Kidney (tissue), 13 donors: ENCODE measurements at regions not wholly inside any gene's neighbourhood (a gene's known extent, or its start where the extent isn't known, plus 50 kb on each side); places are given as distances from the start of the nearest gene placed in this dataset.

Experiments used
- DNase-seq, 5 donors: peaks; one replicate each; pipeline ENCODE4 v3.0.0-alpha.2; 2013 to 2020
- FAIRE-seq: peaks from 2 replicates; lab custom pipeline; 2012; peaks lifted over from hg19 to GRCh38; lab: Jason Lieb, UNC
- H3K27ac ChIP-seq, 2 donors: one replicate each; pipeline ENCODE4 v1.7.0; 2013; ENCODE audit warnings: low read depth in 2 of 2, low read length in 2 of 2, inconsistent platforms in 1 of 2
- H3K27me3 ChIP-seq: one replicate; pipeline ENCODE4 v1.7.1; 2013; ENCODE audit warnings: low read length, inconsistent platforms; ENCODE audit not compliant: control insufficient read depth, insufficient read depth
- H3K36me3 ChIP-seq, 3 donors: one replicate each; pipeline versions ENCODE4 v1.7.0 to v1.7.1; 2013; ENCODE audit warnings: low read length in 3 of 3, control low read depth in 1 of 3, inconsistent platforms in 1 of 3; ENCODE audit not compliant: insufficient read depth in 3 of 3, control insufficient read depth in 2 of 3
- H3K4me1 ChIP-seq, 3 donors: one replicate each; pipeline versions ENCODE4 v1.7.0 to v1.7.1; 2013; ENCODE audit warnings: low read length in 3 of 3, inconsistent platforms in 1 of 3, low read depth in 1 of 3; ENCODE audit not compliant: control insufficient read depth in 2 of 3, insufficient read depth in 2 of 3
- H3K4me3 ChIP-seq, 3 donors: one replicate each; pipeline versions ENCODE4 v1.7.0 to v1.8.1; 2013; ENCODE audit warnings: low read length in 3 of 3, control low read depth in 1 of 3, inconsistent platforms in 1 of 3
- H3K9ac ChIP-seq, 3 donors: one replicate each; pipeline versions ENCODE4 v1.7.0 to v1.7.1; 2013; ENCODE audit warnings: low read length in 3 of 3, control low read depth in 1 of 3, inconsistent platforms in 1 of 3
- H3K9me3 ChIP-seq, 3 donors: one replicate each; pipeline versions ENCODE4 v1.7.0 to v1.7.1; 2013; ENCODE audit warnings: low read length in 3 of 3, control low read depth in 1 of 3, inconsistent platforms in 1 of 3; ENCODE audit not compliant: control insufficient read depth in 2 of 3, insufficient read depth in 1 of 3
- intact Hi-C: fragments of 100-400 bp; cut with DNase I; formaldehyde crosslinking; loops from one replicate; pipeline ENCODE4 v1.11.1; 2022
- TF ChIP-seq, protein P1 (sequence below): IDR thresholded peaks from 3 replicates; pipeline ENCODE4 v1.5.1; 2012; ENCODE audit warnings: mild to moderate bottlenecking, moderate library complexity, borderline replicate concordance; ENCODE audit not compliant: insufficient read depth; ENCODE audit errors: extremely low read depth
- donor health status: control.
- donor health status: control.
- donor health status: control.
- donor health status: control.
- donor health status: control.
- donor health status: DM: yes; HTN: yes; CAD: no.
- donor health status: Normal renal cell carcinoma (clear cell type).

DNA sequence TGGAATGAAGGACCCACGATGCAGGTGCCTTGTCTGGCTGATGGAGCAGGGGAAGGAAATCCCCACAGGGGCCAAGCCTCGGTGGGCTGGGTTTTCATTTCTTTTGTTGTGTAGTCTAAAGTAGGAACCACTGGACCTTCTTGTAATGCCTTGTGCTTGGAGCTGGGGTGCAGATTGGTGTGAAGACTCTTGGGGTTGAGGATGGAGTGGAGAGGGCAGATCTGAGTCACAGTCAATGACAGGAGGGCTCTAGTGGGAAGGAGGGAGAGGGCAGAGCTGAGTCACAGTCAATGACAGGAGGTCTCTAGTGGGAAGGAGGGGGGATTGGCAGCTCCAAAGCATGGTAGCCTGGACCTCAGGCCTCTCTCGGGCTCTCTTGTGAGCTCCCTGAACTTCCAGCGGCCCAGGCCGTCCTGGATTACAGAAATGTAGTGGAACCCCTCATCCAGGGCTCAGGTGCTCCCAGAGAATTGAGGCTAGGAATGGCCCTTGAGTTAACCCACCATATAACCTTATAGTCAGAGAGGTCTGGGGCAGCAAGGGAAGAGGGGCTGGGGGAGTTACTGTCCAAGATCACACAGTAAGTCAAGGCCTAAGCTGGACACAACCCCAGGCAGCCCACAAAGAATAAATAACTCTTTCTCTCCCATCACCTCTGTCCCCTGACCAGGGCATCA, 313.8 kb downstream of the MATN1 start:
- TF ChIP-seq, protein P1, sequence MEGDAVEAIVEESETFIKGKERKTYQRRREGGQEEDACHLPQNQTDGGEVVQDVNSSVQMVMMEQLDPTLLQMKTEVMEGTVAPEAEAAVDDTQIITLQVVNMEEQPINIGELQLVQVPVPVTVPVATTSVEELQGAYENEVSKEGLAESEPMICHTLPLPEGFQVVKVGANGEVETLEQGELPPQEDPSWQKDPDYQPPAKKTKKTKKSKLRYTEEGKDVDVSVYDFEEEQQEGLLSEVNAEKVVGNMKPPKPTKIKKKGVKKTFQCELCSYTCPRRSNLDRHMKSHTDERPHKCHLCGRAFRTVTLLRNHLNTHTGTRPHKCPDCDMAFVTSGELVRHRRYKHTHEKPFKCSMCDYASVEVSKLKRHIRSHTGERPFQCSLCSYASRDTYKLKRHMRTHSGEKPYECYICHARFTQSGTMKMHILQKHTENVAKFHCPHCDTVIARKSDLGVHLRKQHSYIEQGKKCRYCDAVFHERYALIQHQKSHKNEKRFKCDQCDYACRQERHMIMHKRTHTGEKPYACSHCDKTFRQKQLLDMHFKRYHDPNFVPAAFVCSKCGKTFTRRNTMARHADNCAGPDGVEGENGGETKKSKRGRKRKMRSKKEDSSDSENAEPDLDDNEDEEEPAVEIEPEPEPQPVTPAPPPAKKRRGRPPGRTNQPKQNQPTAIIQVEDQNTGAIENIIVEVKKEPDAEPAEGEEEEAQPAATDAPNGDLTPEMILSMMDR, result no peak
- Histone ChIP-seq H3K36me3 (no peaks in the 10 kb centered on the region), H3K27ac (no peak overlapping the region), H3K9me3 (no peaks in the 10 kb centered on the region), H3K9ac (no peak overlapping the region), H3K4me1 (no peaks in the 10 kb centered on the region), H3K27me3 (no peaks in the 10 kb centered on the region), H3K4me3 (no peak overlapping the region)
- FAIRE-seq (no peak), DNase-seq (peak in 1 of 5 donors; percentile 6)
- intact Hi-C loops, result no loop called here

DNA sequence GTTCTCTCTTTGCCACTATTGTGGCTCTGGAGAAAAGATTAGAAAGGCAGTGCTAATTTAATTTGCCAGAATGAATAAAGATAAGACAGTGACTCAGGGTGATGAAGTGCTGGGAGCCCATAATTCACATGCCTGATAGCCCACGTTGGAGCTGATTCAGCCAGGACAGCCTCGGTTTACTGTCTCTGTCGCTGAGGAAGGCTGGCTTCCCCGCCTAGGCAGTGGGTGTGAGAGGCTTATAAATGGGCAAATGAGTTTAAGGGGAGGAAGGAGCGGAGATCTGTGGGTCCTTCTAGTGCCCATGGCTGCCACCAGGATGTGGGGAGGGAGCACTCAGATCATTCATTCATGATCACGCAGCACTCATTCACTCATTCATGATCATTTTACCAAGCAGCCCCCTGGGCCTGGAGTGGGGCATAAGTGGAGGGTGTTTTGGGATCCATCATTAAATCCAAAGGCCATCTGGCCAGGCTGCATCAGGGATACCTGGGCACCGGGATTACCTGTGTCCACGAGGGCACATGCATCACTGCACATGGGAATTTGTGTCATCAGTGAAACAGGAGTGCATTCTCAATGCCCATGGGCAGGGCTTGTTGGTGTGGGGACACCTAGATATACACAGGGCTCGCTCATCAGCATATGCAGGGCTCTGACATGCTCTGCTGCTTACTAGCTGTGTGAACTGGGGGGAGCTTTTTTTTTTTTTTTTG, 315.4 kb downstream of the MATN1 start:
- no peaks in the 10 kb centered on the region for H3K9me3 ChIP-seq
- no peak for FAIRE-seq
- intact Hi-C loops, result no loop called here

DNA sequence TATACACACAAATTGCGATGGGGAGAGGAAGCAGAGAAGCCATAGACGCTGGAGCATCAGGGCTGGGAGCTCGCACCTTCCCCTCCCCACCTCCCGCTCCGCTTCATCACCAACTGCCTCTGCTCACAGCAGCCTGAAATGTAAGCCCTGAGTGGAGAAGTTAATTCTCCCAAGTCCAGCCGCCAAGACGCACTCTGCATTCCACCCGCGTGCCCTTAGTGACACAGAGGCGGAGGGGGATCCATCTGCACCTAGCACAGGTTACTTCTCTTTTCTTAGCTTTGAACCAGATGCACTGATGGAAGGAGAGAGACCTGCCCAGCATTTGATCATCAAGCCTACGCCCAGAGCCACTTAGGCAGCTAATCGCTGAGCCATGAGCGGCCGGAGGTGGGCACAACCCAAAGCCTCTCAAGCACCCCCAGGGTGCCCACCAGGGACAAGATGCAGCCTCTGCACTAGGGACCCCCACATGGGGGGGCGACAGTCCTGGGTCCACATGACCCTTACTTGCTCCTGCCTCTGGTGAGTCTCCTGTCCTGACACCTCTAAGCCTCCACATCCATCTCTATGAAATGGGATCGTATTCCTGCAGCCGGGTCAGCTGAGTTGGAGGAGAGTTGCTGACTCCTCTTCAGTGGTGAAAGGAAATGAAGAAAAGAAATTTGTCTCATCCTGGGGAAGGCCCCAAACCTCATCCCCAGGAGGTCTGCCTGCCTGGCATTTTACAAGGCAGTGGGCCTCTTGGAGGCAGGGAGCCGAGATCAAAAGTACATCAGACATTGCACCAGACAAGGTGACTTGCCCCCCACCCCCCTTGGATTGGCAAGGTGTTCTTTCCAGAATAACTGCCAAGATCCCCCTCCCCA, 316.2 kb downstream of the MATN1 start:
- TF ChIP-seq, protein P1, result no peak
- H3K27ac ChIP-seq, result no peak overlapping the region
- H3K9ac ChIP-seq, result no peak overlapping the region
- no peaks in the 10 kb centered on the region for H3K27me3 ChIP-seq
- no peak overlapping the region for H3K4me3 ChIP-seq
- H3K36me3 ChIP-seq, result no peaks in the 10 kb centered on the region
- intact Hi-C loops, result no loop called here
- no peak for FAIRE-seq
- DNase-seq, result peak in 3 of 5 donors; percentile 40 to 50 (median 48)
- no peaks in the 10 kb centered on the region for H3K9me3 ChIP-seq
- no peaks in the 10 kb centered on the region for H3K4me1 ChIP-seq

More for the DNA sequence above, 315.4 kb downstream of the MATN1 start:
- DNase-seq, result peak in 1 of 5 donors; percentile 9
- Histone ChIP-seq H3K27ac (no peak overlapping the region), H3K9ac (no peak overlapping the region), H3K27me3 (no peaks in the 10 kb centered on the region), H3K4me1 (no peaks in the 10 kb centered on the region), H3K4me3 (no peak overlapping the region), H3K36me3 (no peaks in the 10 kb centered on the region)
- TF ChIP-seq, protein P1, result no peak
